ENCODE measurements at regions not wholly inside any gene's neighbourhood (a gene's known extent, or its start where the extent isn't known, plus 50 kb on each side); places are given as distances from the start of the nearest gene placed in this dataset.

- no peak for TF ChIP-seq POLR2A (IDR thresholded peaks at IDR 0.05)
- TF ChIP-seq CTCF (IDR thresholded peaks at IDR 0.05): no peak
These were observed 70.1 kb upstream of the GORAB start for GRCh38 chr1:170461762-170462384.
